C4-2B (cell line): ENCODE measurements at regions not wholly inside any gene's neighbourhood (a gene's known extent, or its start where the extent isn't known, plus 50 kb on each side); places are given as distances from the start of the nearest gene placed in this dataset.

Experiments used
- ZFX ChIP-seq: fragments of 450-650 bp; IDR thresholded peaks from 2 replicates; pipeline ENCODE4 v1.6.1; 2017
- TF ChIP-seq, protein P1 (sequence below): fragments of 450-650 bp; conservative IDR thresholded peaks from 2 replicates; pipeline ENCODE4 v1.5.1; 2017; ENCODE audit warnings: mild to moderate bottlenecking

DNA sequence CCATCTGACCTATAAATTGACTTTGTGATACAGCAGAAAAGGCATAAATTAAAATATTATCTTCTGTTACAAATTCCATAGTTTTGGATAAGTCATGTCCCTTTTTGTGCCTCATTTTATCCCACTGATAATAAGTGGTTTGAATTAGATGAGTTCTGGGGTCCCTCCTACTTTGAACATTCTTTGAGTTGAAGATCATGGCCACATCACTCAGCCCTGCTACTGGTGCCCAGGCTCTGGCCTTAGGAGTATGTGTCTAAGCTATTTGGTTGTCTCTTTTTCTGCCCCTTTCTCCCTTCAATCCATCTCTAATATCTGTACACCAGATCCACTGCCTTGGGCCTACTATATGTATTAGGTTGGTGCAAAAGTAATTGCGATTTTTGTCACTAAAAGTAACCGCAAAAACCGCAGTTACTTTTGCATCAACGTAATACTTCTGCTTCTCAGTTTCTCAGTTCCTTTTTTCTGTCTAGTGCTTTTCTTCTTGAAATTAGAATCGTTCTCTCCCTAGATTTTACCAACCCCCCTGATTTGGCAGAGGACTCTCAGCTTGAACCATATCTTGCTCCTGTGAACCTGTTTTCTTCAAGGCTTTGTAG lies 362.5 kb upstream of the TNP1 start:
- TF ChIP-seq, protein P1, sequence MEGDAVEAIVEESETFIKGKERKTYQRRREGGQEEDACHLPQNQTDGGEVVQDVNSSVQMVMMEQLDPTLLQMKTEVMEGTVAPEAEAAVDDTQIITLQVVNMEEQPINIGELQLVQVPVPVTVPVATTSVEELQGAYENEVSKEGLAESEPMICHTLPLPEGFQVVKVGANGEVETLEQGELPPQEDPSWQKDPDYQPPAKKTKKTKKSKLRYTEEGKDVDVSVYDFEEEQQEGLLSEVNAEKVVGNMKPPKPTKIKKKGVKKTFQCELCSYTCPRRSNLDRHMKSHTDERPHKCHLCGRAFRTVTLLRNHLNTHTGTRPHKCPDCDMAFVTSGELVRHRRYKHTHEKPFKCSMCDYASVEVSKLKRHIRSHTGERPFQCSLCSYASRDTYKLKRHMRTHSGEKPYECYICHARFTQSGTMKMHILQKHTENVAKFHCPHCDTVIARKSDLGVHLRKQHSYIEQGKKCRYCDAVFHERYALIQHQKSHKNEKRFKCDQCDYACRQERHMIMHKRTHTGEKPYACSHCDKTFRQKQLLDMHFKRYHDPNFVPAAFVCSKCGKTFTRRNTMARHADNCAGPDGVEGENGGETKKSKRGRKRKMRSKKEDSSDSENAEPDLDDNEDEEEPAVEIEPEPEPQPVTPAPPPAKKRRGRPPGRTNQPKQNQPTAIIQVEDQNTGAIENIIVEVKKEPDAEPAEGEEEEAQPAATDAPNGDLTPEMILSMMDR: no peak
- no peak for TF ChIP-seq ZFX
